AG04450 (cell line): ENCODE measurements at regions not wholly inside any gene's neighbourhood (a gene's known extent, or its start where the extent isn't known, plus 50 kb on each side); places are given as distances from the start of the nearest gene placed in this dataset.

ENCODE experiments used
- CTCF ChIA-PET: fragments of 300-600, 350-600 bp; formaldehyde crosslinking; extraction: SDS; loops from one replicate; lab custom pipeline; 2022; ENCODE audit warnings: antibody characterized with exemption, inconsistent platforms; lab: Charles Lee
- POLR2A ChIA-PET: fragments of 350-600 bp; formaldehyde crosslinking; extraction: SDS; loops from one replicate; lab custom pipeline; 2021; ENCODE audit warnings: antibody characterized with exemption, inconsistent platforms; lab: Yijun Ruan, JAX
- DNase-seq: peaks from one replicate; pipeline ENCODE4 v3.0.0-alpha.2; 2011; ENCODE audit warnings: low read depth, low spot score
- H3K27ac ChIP-seq: one replicate; pipeline ENCODE4 v1.5.1; 2012; ENCODE audit warnings: low read depth, low read length, control low read depth
- H3K27me3 ChIP-seq: one replicate; pipeline ENCODE4 v1.6.0; 2012; ENCODE audit warnings: low read length; ENCODE audit not compliant: control insufficient read depth, insufficient read depth
- H3K4me3 ChIP-seq: 2 replicates; pipeline ENCODE4 v1.5.1; 2011; ENCODE audit warnings: mild to moderate bottlenecking, low read depth, low read length, control low read depth
- H3K9me3 ChIP-seq: 2 replicates; pipeline ENCODE4 v1.5.1; 2012; ENCODE audit warnings: low read length; ENCODE audit not compliant: control insufficient read depth, insufficient read depth
- CTCF ChIP-seq: IDR thresholded peaks from 2 replicates; pipeline ENCODE4 v1.5.1; 2011; ENCODE audit warnings: low read depth, low read length, control low read depth, inconsistent platforms

DNA sequence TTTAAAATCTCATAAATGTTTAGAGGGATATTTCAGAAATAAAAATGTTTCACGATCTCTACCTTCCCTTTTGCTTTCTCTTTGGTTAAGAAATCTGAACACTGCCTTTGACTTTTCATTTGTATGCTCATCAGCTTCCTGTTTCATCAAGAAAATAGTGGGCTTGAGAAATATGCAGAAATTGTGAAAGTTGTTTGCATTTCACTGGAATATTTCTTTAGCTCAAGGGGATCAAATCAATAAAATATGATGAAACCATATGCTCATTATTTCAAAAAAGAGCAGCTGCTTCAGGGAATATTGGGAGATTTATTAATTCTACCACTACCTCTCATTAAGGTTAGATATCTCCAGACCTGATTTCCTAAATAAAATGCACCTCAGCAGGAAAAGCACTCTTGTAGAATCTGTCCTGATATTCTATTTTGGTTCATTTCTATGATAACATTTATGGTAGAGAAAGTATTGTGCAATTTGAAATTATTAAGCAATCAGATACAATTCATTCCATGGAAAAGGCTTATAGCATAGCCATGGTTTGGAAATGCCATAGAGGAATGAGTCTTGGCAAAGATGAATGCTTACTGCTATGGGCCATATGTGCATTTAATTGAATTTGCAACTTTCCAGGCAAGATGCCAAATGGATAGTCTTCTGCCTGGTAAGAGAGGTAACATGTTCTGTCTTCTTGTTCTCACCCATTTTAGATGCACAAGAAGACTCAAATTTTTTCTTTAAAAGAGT is 212.6 kb upstream of the SLC16A7 start:
- Histone ChIP-seq H3K9me3 (no peaks in the 10 kb centered on the region), H3K27ac (no peak overlapping the region), H3K4me3 (0 out of 2 replicates have a peak overlapping the region, but pooled peaks have one; percentile 12), H3K27me3 (no peaks in the 10 kb centered on the region)
- peak; percentile 49 for DNase-seq
- CTCF ChIA-PET: interaction anchor here (1.8 kb wide), 1 partner anchor 20 kb away, joined by 6 read pairs; no protein-coding TSS in a partner anchor
- POLR2A ChIA-PET: no interaction called here
- TF ChIP-seq CTCF: no peak

DNA sequence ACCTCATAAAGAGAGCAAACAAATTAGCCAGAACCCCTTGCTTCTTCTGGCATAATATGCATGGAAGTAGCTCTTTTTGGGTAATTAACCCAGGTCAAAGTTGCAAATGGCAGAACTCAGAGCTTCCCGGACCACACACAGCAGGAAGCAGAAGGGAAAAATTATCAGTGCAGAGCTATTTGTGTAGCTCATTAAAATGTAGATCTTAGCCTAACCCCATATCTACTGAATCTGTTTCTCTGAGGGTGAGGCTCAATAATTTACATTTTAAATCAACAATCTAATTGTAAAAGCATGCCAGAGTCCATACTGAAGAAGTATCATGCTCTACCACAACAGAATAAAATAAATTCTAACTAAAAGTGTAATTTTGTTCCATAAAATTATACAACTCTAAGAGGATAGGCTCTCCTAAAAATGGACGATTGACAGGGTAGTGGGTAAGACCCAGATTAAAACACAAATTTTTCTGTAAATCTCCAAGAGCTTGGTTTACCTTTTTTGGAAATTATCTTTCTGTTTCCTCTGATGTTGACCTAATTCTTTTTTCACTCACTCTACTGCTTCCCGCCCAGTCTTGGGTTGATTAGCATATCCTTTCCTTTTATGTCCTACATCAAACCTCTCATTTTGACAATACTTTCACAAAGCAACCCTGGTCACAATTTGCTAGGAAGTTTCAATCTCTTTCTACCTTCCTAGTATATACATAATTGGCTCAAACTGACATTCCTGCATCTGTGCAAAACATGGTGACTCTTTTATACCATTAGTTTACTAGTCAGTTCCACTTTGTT is 213.3 kb upstream of the SLC16A7 start:
- CTCF ChIA-PET: interaction anchor here (1.8 kb wide), 2 partner anchors 9 to 21 kb away, joined by 6 to 8 read pairs; no protein-coding TSS in a partner anchor
- POLR2A ChIA-PET: interaction anchor here (0.6 kb wide), 1 partner anchor 254 kb away, joined by 4 read pairs; no protein-coding TSS in a partner anchor
- H3K27me3 ChIP-seq: no peaks in the 10 kb centered on the region
- TF ChIP-seq CTCF: no peak
- DNase-seq: no peak
- no peak overlapping the region for H3K4me3 ChIP-seq
- no peak overlapping the region for H3K27ac ChIP-seq
- H3K9me3 ChIP-seq: no peaks in the 10 kb centered on the region

- no peak for TF ChIP-seq CTCF
- no peak overlapping the region for H3K4me3 ChIP-seq
- H3K9me3 ChIP-seq: no peaks in the 10 kb centered on the region
- POLR2A ChIA-PET: no interaction called here
- CTCF ChIA-PET: interaction anchor here (1.8 kb wide), 1 partner anchor 8 kb away, joined by 8 read pairs; no protein-coding TSS in a partner anchor
- DNase-seq: no peak
- H3K27me3 ChIP-seq: no peaks in the 10 kb centered on the region
- H3K27ac ChIP-seq: no peak overlapping the region
Measured at GRCh38 chr12:59381106-59381505, 214.7 kb upstream of the SLC16A7 start.

GRCh38 chr12:59375633-59376032 is 220.2 kb upstream of the SLC16A7 start:
- TF ChIP-seq CTCF: no peak
- Histone ChIP-seq H3K27ac (no peak overlapping the region), H3K9me3 (no peaks in the 10 kb centered on the region), H3K27me3 (no peaks in the 10 kb centered on the region), H3K4me3 (no peak overlapping the region)
- ChIA-PET CTCF (no interaction called here), POLR2A (no interaction called here)
- DNase-seq: no peak

DNA sequence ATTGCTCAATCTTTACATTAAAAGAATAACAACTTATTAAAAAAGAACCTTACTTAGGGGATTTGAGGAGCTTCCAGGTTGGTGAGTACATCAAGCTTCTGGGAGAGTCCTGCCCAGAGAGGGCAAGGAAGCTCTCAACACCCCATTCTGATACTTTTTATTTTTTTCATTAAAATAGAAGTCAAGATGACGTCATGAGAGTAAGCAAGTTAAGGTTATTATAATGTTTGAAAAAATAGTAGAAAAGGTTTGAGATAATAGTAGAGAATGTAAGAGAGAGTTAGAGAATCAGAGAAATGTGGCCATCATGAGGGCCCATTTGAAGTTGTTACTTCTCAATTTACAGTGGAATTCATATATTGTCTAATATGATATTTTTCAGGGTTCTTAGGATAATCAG is 221.0 kb upstream of the SLC16A7 start:
- CTCF ChIA-PET: no interaction called here
- DNase-seq: no peak
- H3K4me3 ChIP-seq: no peak overlapping the region
- no peaks in the 10 kb centered on the region for H3K27me3 ChIP-seq
- H3K9me3 ChIP-seq: no peaks in the 10 kb centered on the region
- no peak overlapping the region for H3K27ac ChIP-seq
- POLR2A ChIA-PET: no interaction called here
- no peak for TF ChIP-seq CTCF
